ENCODE measurements at regions not wholly inside any gene's neighbourhood (a gene's known extent, or its start where the extent isn't known, plus 50 kb on each side); places are given as distances from the start of the nearest gene placed in this dataset.

DNA sequence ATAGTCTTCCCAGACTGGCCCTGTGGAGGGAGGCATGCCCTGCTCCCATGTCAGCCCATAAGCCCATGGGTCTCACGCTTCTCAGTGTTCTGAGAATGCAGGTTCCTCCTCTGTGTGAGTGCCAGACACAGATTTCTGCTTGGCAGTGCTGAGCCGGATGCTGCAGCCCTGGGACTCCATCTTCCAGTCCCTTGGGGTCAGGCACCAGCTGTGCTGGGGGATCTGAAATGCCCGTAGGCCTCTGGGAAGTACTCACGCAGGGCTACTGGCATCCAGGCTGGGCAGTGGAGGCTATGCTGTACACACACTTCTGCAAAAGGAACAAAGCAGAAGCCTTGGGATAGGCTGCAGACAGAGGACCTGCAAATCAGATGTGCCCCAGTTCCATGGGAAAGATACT lies 1944.6 kb downstream of the EFNA5 start:
- TF ChIP-seq, protein P1, sequence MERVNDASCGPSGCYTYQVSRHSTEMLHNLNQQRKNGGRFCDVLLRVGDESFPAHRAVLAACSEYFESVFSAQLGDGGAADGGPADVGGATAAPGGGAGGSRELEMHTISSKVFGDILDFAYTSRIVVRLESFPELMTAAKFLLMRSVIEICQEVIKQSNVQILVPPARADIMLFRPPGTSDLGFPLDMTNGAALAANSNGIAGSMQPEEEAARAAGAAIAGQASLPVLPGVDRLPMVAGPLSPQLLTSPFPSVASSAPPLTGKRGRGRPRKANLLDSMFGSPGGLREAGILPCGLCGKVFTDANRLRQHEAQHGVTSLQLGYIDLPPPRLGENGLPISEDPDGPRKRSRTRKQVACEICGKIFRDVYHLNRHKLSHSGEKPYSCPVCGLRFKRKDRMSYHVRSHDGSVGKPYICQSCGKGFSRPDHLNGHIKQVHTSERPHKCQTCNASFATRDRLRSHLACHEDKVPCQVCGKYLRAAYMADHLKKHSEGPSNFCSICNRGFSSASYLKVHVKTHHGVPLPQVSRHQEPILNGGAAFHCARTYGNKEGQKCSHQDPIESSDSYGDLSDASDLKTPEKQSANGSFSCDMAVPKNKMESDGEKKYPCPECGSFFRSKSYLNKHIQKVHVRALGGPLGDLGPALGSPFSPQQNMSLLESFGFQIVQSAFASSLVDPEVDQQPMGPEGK (CRISPR knock-in tag; IDR thresholded peaks at IDR 0.05; ENCODE audit: borderline replicate concordance), result no peak
- TF ChIP-seq, protein P2, sequence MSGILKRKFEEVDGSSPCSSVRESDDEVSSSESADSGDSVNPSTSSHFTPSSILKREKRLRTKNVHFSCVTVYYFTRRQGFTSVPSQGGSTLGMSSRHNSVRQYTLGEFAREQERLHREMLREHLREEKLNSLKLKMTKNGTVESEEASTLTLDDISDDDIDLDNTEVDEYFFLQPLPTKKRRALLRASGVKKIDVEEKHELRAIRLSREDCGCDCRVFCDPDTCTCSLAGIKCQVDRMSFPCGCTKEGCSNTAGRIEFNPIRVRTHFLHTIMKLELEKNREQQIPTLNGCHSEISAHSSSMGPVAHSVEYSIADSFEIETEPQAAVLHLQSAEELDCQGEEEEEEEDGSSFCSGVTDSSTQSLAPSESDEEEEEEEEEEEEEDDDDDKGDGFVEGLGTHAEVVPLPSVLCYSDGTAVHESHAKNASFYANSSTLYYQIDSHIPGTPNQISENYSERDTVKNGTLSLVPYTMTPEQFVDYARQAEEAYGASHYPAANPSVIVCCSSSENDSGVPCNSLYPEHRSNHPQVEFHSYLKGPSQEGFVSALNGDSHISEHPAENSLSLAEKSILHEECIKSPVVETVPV (CRISPR knock-in tag; IDR thresholded peaks at IDR 0.05), result no peak
- TF ChIP-seq, protein P3, sequence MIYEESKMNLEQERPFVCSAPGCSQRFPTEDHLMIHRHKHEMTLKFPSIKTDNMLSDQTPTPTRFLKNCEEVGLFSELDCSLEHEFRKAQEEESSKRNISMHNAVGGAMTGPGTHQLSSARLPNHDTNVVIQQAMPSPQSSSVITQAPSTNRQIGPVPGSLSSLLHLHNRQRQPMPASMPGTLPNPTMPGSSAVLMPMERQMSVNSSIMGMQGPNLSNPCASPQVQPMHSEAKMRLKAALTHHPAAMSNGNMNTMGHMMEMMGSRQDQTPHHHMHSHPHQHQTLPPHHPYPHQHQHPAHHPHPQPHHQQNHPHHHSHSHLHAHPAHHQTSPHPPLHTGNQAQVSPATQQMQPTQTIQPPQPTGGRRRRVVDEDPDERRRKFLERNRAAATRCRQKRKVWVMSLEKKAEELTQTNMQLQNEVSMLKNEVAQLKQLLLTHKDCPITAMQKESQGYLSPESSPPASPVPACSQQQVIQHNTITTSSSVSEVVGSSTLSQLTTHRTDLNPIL (CRISPR knock-in tag; IDR thresholded peaks at IDR 0.05; ENCODE audit: low read depth), result no peak
- TF ChIP-seq, protein P4, sequence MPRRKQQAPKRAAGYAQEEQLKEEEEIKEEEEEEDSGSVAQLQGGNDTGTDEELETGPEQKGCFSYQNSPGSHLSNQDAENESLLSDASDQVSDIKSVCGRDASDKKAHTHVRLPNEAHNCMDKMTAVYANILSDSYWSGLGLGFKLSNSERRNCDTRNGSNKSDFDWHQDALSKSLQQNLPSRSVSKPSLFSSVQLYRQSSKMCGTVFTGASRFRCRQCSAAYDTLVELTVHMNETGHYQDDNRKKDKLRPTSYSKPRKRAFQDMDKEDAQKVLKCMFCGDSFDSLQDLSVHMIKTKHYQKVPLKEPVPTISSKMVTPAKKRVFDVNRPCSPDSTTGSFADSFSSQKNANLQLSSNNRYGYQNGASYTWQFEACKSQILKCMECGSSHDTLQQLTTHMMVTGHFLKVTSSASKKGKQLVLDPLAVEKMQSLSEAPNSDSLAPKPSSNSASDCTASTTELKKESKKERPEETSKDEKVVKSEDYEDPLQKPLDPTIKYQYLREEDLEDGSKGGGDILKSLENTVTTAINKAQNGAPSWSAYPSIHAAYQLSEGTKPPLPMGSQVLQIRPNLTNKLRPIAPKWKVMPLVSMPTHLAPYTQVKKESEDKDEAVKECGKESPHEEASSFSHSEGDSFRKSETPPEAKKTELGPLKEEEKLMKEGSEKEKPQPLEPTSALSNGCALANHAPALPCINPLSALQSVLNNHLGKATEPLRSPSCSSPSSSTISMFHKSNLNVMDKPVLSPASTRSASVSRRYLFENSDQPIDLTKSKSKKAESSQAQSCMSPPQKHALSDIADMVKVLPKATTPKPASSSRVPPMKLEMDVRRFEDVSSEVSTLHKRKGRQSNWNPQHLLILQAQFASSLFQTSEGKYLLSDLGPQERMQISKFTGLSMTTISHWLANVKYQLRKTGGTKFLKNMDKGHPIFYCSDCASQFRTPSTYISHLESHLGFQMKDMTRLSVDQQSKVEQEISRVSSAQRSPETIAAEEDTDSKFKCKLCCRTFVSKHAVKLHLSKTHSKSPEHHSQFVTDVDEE (CRISPR knock-in tag; IDR thresholded peaks at IDR 0.05), result no peak
- TF ChIP-seq BACH2 (CRISPR knock-in tag; IDR thresholded peaks at IDR 0.05; ENCODE audit: borderline replicate concordance) (no peak), ESRRG (CRISPR knock-in tag; IDR thresholded peaks at IDR 0.05) (no peak)
- TF ChIP-seq, protein P5, sequence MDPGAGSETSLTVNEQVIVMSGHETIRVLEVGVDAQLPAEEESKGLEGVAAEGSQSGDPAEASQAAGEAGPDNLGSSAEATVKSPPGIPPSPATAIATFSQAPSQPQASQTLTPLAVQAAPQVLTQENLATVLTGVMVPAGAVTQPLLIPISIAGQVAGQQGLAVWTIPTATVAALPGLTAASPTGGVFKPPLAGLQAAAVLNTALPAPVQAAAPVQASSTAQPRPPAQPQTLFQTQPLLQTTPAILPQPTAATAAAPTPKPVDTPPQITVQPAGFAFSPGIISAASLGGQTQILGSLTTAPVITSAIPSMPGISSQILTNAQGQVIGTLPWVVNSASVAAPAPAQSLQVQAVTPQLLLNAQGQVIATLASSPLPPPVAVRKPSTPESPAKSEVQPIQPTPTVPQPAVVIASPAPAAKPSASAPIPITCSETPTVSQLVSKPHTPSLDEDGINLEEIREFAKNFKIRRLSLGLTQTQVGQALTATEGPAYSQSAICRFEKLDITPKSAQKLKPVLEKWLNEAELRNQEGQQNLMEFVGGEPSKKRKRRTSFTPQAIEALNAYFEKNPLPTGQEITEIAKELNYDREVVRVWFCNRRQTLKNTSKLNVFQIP (CRISPR knock-in tag; IDR thresholded peaks at IDR 0.05; ENCODE audit: borderline replicate concordance, low read depth), result no peak
